K562 (cell line): ENCODE measurements at regions not wholly inside any gene's neighbourhood (a gene's known extent, or its start where the extent isn't known, plus 50 kb on each side); places are given as distances from the start of the nearest gene placed in this dataset.

ENCODE experiments used
- ATAC-seq: fragments of 200-7000 bp; cut with Tn5 transposase; 3 replicates; pipeline ENCODE4 v1.9.1; 2020; ENCODE audit warnings: moderate library complexity
- BruUV-seq: library from RNA; stranded (reverse); fragments of 400-500 nt; replicated peaks from 2 replicates; lab custom pipeline; 2021; lab: Mats Ljungman, UMichigan
- CTCF ChIA-PET: fragments of 300-600 bp; formaldehyde crosslinking; extraction: SDS; loops from one replicate; lab custom pipeline; 2021; ENCODE audit warnings: low intra/inter-chr PET ratio; lab: Yijun Ruan, JAX
- POLR2A ChIA-PET: fragments of 300-600, 350-650 bp; sonication (Branson Sonifier 250); formaldehyde crosslinking; extraction: SDS; loops from one replicate; lab custom pipeline; 2021; ENCODE audit warnings: antibody characterized with exemption, inconsistent platforms; lab: Yijun Ruan, JAX
- DNase-seq, 4 experiments: peaks; one replicate each; pipeline versions ENCODE4 v3.0.0 to v3.0.0-alpha.2; 2011 to 2018; ENCODE audit warnings: low spot score in 3 of 4, mixed read lengths in 3 of 4; ENCODE audit errors: extremely low read depth in 1 of 4
- FAIRE-seq: peaks from 2 replicates; lab custom pipeline; 2011; peaks lifted over from hg19 to GRCh38; lab: Jason Lieb, UNC
- H2AFZ ChIP-seq: 2 replicates; pipeline ENCODE4 v1.6.0; 2011; ENCODE audit warnings: low read depth, low read length, control low read depth, inconsistent platforms
- H3K27ac ChIP-seq: fragments of 200-600 bp; 3 replicates; pipeline ENCODE4 v1.8.0; 2011; ENCODE audit warnings: low read depth, mild to moderate bottlenecking, control low read depth, inconsistent platforms, low read length, moderate library complexity, mixed read lengths; ENCODE audit errors: extremely low read depth
- H3K27me3 ChIP-seq, 2 experiments: fragments of 300-600 bp in 1 of 2; 2 replicates in 1 of 2; 3 replicates in 1 of 2; pipeline versions ENCODE4 v1.6.0 to v1.8.0; 2011; ENCODE audit warnings: inconsistent platforms in 2 of 2, low read length in 2 of 2, mild to moderate bottlenecking in 1 of 2, mixed read lengths in 1 of 2, moderate library complexity in 1 of 2; ENCODE audit not compliant: control insufficient read depth in 2 of 2, insufficient read depth in 2 of 2
- H3K36me3 ChIP-seq: fragments of 300-600 bp; 3 replicates; pipeline ENCODE4 v1.8.0; 2011; ENCODE audit warnings: mild to moderate bottlenecking, low read length, inconsistent platforms; ENCODE audit not compliant: control insufficient read depth, insufficient read depth
- H3K4me1 ChIP-seq, 2 experiments: fragments of 200-600 bp in 1 of 2; replicated peaks in 1 of 2; 2 replicates in 1 of 2; 3 replicates in 1 of 2; pipeline versions ENCODE4 v1.5.1 to v1.8.0; 2011; ENCODE audit warnings: inconsistent platforms in 2 of 2, low read length in 2 of 2, mild to moderate bottlenecking in 1 of 2, mixed read lengths in 1 of 2, moderate library complexity in 1 of 2; ENCODE audit not compliant: control insufficient read depth in 2 of 2, insufficient read depth in 2 of 2
- H3K4me2 ChIP-seq: 2 replicates; pipeline ENCODE4 v1.6.1; 2011; ENCODE audit warnings: low read length, control low read depth, inconsistent platforms, mixed read lengths; ENCODE audit not compliant: insufficient read depth
- H3K4me3 ChIP-seq: fragments of 200-600 bp; sonication (generic), shearing (Covaris generic); 2 replicates; pipeline ENCODE4 v1.5.1; 2016; ENCODE audit warnings: control low read depth, inconsistent platforms
- H3K79me2 ChIP-seq: fragments of 200-600 bp; 3 replicates; pipeline ENCODE4 v1.8.0; 2011; ENCODE audit warnings: low read length, inconsistent platforms; ENCODE audit not compliant: control insufficient read depth, insufficient read depth
- H3K9ac ChIP-seq, 2 experiments: 2 replicates each; pipeline versions ENCODE4 v1.6.0 to v1.6.1; 2011; ENCODE audit warnings: low read depth in 2 of 2, low read length in 2 of 2, control low read depth in 1 of 2, inconsistent platforms in 1 of 2, mild to moderate bottlenecking in 1 of 2, mixed read lengths in 1 of 2; ENCODE audit not compliant: insufficient read depth in 1 of 2
- H3K9me1 ChIP-seq: one replicate; pipeline ENCODE4 v1.6.0; 2011; ENCODE audit warnings: inconsistent platforms, mild to moderate bottlenecking, low read length, moderate library complexity; ENCODE audit not compliant: control insufficient read depth, insufficient read depth
- H3K9me3 ChIP-seq: replicated peaks from 2 replicates; pipeline ENCODE4 v1.5.1; 2011; ENCODE audit warnings: low read depth, low read length, inconsistent platforms; ENCODE audit not compliant: control insufficient read depth, insufficient read depth
- H4K20me1 ChIP-seq: replicated peaks from 2 replicates; pipeline ENCODE4 v1.6.1; 2011; ENCODE audit warnings: low read length, inconsistent platforms, mixed read lengths; ENCODE audit not compliant: control insufficient read depth, insufficient read depth
- AFF4 ChIP-seq: sonication (generic); formaldehyde crosslinking; IDR thresholded peaks from 2 replicates; pipeline ENCODE4 v1.8.0; 2023; ENCODE audit warnings: mild to moderate bottlenecking, missing genetic modification reagents
- MAFG ChIP-seq: fragments of 450-650 bp; conservative IDR thresholded peaks from 2 replicates; pipeline ENCODE4 v1.6.1; 2016; ENCODE audit warnings: missing genetic modification characterization, missing compliant biosample characterization
- NEUROD1 ChIP-seq: fragments of 150-350 bp; IDR thresholded peaks from 2 replicates; pipeline ENCODE4 v1.6.1; 2014; ENCODE audit warnings: borderline replicate concordance, low read length, low read depth; ENCODE audit not compliant: partially characterized antibody
- NFXL1 ChIP-seq: fragments of 450-650 bp; formaldehyde crosslinking; IDR thresholded peaks from 2 replicates; pipeline ENCODE4 v1.4.0; 2021; ENCODE audit warnings: mild to moderate bottlenecking
- NR2C1 ChIP-seq, 2 experiments: fragments of 450-650 bp; IDR thresholded peaks; 2 replicates each; pipeline ENCODE4 v1.6.1; 2017; ENCODE audit warnings: mild to moderate bottlenecking in 2 of 2, antibody characterized with exemption in 1 of 2, inconsistent platforms in 1 of 2, missing compliant biosample characterization in 1 of 2, missing genetic modification characterization in 1 of 2
- SREBF2 ChIP-seq: sonication (generic); formaldehyde crosslinking; IDR thresholded peaks from 2 replicates; pipeline ENCODE4 v1.4.0; 2020; ENCODE audit warnings: mild to moderate bottlenecking, missing genetic modification reagents
- TCF7 ChIP-seq: sonication (generic); IDR thresholded peaks from 2 replicates; pipeline ENCODE4 v1.6.1; 2016; ENCODE audit warnings: antibody characterized with exemption, borderline replicate concordance
- ZBTB5 ChIP-seq: fragments of 450-650 bp; IDR thresholded peaks from 2 replicates; pipeline ENCODE4 v1.6.1; 2017; ENCODE audit warnings: antibody characterized with exemption
- ZKSCAN3 ChIP-seq: fragments of 250-450 bp; sonication (Bioruptor Pico); IDR thresholded peaks from 2 replicates; pipeline ENCODE4 v1.4.0; 2020
- ZNF507 ChIP-seq: conservative IDR thresholded peaks from 2 replicates; pipeline ENCODE4 v1.6.1; 2017; ENCODE audit warnings: missing genetic modification characterization, missing compliant biosample characterization
- WGBS: fragments of 100-300 bp; shearing (Covaris generic); methylation state at CpG from one replicate; pipeline ENCODE4 v1.1.6; 2016; ENCODE audit warnings: low coverage, mixed read lengths; ENCODE audit not compliant: insufficient coverage; ENCODE audit errors: missing lambda C conversion rate; 5-methylcytosine and 5-hydroxymethylcytosine counted together
- in situ Hi-C: fragments of 300-500 bp; cut with MboI; formaldehyde crosslinking; loops from 4 replicates; pipeline ENCODE4 v1.15.0; 2018; ENCODE audit warnings: inconsistent platforms, mixed read lengths
- intact Hi-C: fragments of 100-400 bp; cut with micrococcal nuclease; formaldehyde crosslinking; loops from 2 replicates; pipeline ENCODE4 v1.14.2; 2022

GRCh38 chr4:185933078-185933581, 121.1 kb upstream of the SORBS2 start:
- ATAC-seq (no peak), FAIRE-seq (no peak), DNase-seq (no peak)
- no peak overlapping the region for H3K9ac ChIP-seq
- H3K9me1 ChIP-seq, result no peaks in the 10 kb centered on the region
- no peaks in the 10 kb centered on the region for H3K9me3 ChIP-seq
- ChIA-PET CTCF (no interaction called here), POLR2A (no interaction called here)
- BruUV-seq, result no TSS peak
- H3K4me1 ChIP-seq, result no peaks in the 10 kb centered on the region
- H3K27ac ChIP-seq, result no peak overlapping the region
- H3K36me3 ChIP-seq, result no peaks in the 10 kb centered on the region
- intact Hi-C loops, result no loop called here
- H3K4me2 ChIP-seq, result no peak overlapping the region
- 2% methylated on average over 8 of the region's 8 CpGs for WGBS
- in situ Hi-C loops, result no loop called here
- TF ChIP-seq TCF7 (no peak), NR2C1 (IDR thresholded peaks at IDR 0.05) (no peak), NR2C1 (tag; IDR thresholded peaks at IDR 0.05) (no peak), ZNF507 (tag) (no peak), SREBF2 (CRISPR knock-in tag) (no peak), AFF4 (CRISPR knock-in tag) (no peak), ZBTB5 (no peak), ZKSCAN3 (CRISPR knock-in tag) (no peak), NEUROD1 (no peak), MAFG (tag) (no peak), NFXL1 (CRISPR knock-in tag) (no peak)
- no peaks in the 10 kb centered on the region for H3K79me2 ChIP-seq
- no peaks in the 10 kb centered on the region for H4K20me1 ChIP-seq
- H3K27me3 ChIP-seq, result peaks cover 0 to 6% of the 10 kb centered on the region in 2 experiments; a peak in 2 of 5 replicates
- no peak overlapping the region for H3K4me3 ChIP-seq
- H2AFZ ChIP-seq, result no peak overlapping the region
